WTC11 (cell line): ENCODE measurements at regions not wholly inside any gene's neighbourhood (a gene's known extent, or its start where the extent isn't known, plus 50 kb on each side); places are given as distances from the start of the nearest gene placed in this dataset.
A peak's percentile ranks its signal among the peaks of the same experiment; 100 is the strongest.

ENCODE experiments used
- ATAC-seq: fragments of 200-7000 bp; cut with Tn5 transposase; 2 replicates; pipeline ENCODE4 v1.10.0; 2021; ENCODE audit warnings: mild to moderate bottlenecking, moderate library complexity
- CTCF ChIA-PET: fragments of 300-600 bp; sonication (Branson Sonifier 250); formaldehyde crosslinking; loops from one replicate; lab custom pipeline; 2021; ENCODE audit warnings: antibody characterized with exemption; lab: Charles Lee
- POLR2A ChIA-PET: fragments of 350-600 bp; sonication (Branson Sonifier 250); formaldehyde crosslinking; loops from one replicate; lab custom pipeline; 2021; ENCODE audit warnings: antibody characterized with exemption; lab: Charles Lee
- DNase-seq: peaks from one replicate; pipeline ENCODE4 v3.0.0; 2021; ENCODE audit warnings: low spot score
- H3K27ac Mint-ChIP-seq: 2 replicates; pipeline ENCODE4 v1.8.0; 2021; ENCODE audit warnings: mixed read lengths
- H3K27me3 Mint-ChIP-seq: 2 replicates; pipeline ENCODE4 v1.8.0; 2021; ENCODE audit warnings: low read depth, mild to moderate bottlenecking, moderate library complexity, mixed read lengths
- H3K36me3 Mint-ChIP-seq: 2 replicates; pipeline ENCODE4 v1.8.0; 2021; ENCODE audit warnings: mixed read lengths
- H3K4me1 Mint-ChIP-seq: 2 replicates; pipeline ENCODE4 v1.8.0; 2022; ENCODE audit warnings: mixed read lengths
- H3K4me3 Mint-ChIP-seq: 2 replicates; pipeline ENCODE4 v1.8.0; 2021; ENCODE audit warnings: mild to moderate bottlenecking, moderate library complexity, mixed read lengths
- H3K9me3 Mint-ChIP-seq: 2 replicates; pipeline ENCODE4 v1.8.0; 2021; ENCODE audit warnings: mixed read lengths
- E2F1 ChIP-seq: sonication (generic); formaldehyde crosslinking; IDR thresholded peaks from 2 replicates; pipeline ENCODE4 v1.8.0; 2022; ENCODE audit warnings: mild to moderate bottlenecking, missing genetic modification reagents
- ELF4 ChIP-seq: sonication (generic); formaldehyde crosslinking; IDR thresholded peaks from 2 replicates; pipeline ENCODE4 v1.8.1; 2022; ENCODE audit warnings: low read depth, mild to moderate bottlenecking, moderate library complexity, missing genetic modification reagents
- ERG ChIP-seq: fragments of 250-450 bp; sonication (Bioruptor Pico); IDR thresholded peaks from 2 replicates; pipeline ENCODE4 v1.8.0; 2021; ENCODE audit warnings: mild to moderate bottlenecking
- IRF1 ChIP-seq: sonication (generic); formaldehyde crosslinking; IDR thresholded peaks from 2 replicates; pipeline ENCODE4 v1.8.0; 2023; ENCODE audit warnings: missing genetic modification reagents
- NFE2L1 ChIP-seq: sonication (generic); formaldehyde crosslinking; IDR thresholded peaks from 2 replicates; pipeline ENCODE4 v1.8.1; 2023; ENCODE audit warnings: missing genetic modification reagents
- RELA ChIP-seq: sonication (generic); formaldehyde crosslinking; IDR thresholded peaks from 2 replicates; pipeline ENCODE4 v1.8.1; 2022; ENCODE audit warnings: missing genetic modification reagents, mild to moderate bottlenecking, borderline replicate concordance
- SMAD4 ChIP-seq: sonication (generic); formaldehyde crosslinking; IDR thresholded peaks from 2 replicates; pipeline ENCODE4 v1.8.0; 2022; ENCODE audit warnings: mild to moderate bottlenecking, missing genetic modification reagents
- TEAD1 ChIP-seq: sonication (generic); formaldehyde crosslinking; IDR thresholded peaks from 2 replicates; pipeline ENCODE4 v1.8.0; 2022; ENCODE audit warnings: mild to moderate bottlenecking, missing genetic modification reagents
- ZBTB21 ChIP-seq: sonication (generic); formaldehyde crosslinking; IDR thresholded peaks from 2 replicates; pipeline ENCODE4 v1.8.1; 2023; ENCODE audit warnings: mild to moderate bottlenecking, missing genetic modification reagents, borderline replicate concordance
- ZNF219 ChIP-seq: sonication (generic); formaldehyde crosslinking; IDR thresholded peaks from 2 replicates; pipeline ENCODE4 v1.8.0; 2023; ENCODE audit warnings: missing genetic modification reagents, mild to moderate bottlenecking, borderline replicate concordance
- ZNF317 ChIP-seq: sonication (generic); formaldehyde crosslinking; IDR thresholded peaks from 2 replicates; pipeline ENCODE4 v1.8.1; 2023; ENCODE audit warnings: low read depth, mild to moderate bottlenecking, moderate library complexity, missing genetic modification reagents, borderline replicate concordance
- ZNF396 ChIP-seq: fragments of 250-450 bp; sonication (Bioruptor Pico); IDR thresholded peaks from 2 replicates; pipeline ENCODE4 v1.8.0; 2021; ENCODE audit warnings: mild to moderate bottlenecking, moderate library complexity, borderline replicate concordance
- ZNF416 ChIP-seq: fragments of 250-450 bp; sonication (Bioruptor Pico); IDR thresholded peaks from 2 replicates; pipeline ENCODE4 v1.9.0; 2021; ENCODE audit warnings: mild to moderate bottlenecking, inconsistent platforms
- ZNF512 ChIP-seq: sonication (generic); formaldehyde crosslinking; IDR thresholded peaks from 2 replicates; pipeline ENCODE4 v1.8.1; 2022; ENCODE audit warnings: missing genetic modification reagents, borderline replicate concordance
- TF ChIP-seq, protein P1 (sequence below): fragments of 250-450 bp; sonication (Bioruptor Pico); IDR thresholded peaks from 2 replicates; pipeline ENCODE4 v1.9.0; 2021; ENCODE audit warnings: mild to moderate bottlenecking
- TF ChIP-seq, protein P2 (sequence below): fragments of 200-600 bp; IDR thresholded peaks from 2 replicates; pipeline ENCODE4 v1.8.0; 2022; ENCODE audit warnings: antibody characterized with exemption
- TF ChIP-seq, protein P3 (sequence below): sonication (generic); formaldehyde crosslinking; IDR thresholded peaks from 2 replicates; pipeline ENCODE4 v1.8.0; 2022; ENCODE audit warnings: mild to moderate bottlenecking, missing genetic modification reagents
- TF ChIP-seq, protein P4 (sequence below): sonication (generic); formaldehyde crosslinking; IDR thresholded peaks from 2 replicates; pipeline ENCODE4 v1.8.1; 2023; ENCODE audit warnings: mild to moderate bottlenecking, missing genetic modification reagents, borderline replicate concordance

DNA sequence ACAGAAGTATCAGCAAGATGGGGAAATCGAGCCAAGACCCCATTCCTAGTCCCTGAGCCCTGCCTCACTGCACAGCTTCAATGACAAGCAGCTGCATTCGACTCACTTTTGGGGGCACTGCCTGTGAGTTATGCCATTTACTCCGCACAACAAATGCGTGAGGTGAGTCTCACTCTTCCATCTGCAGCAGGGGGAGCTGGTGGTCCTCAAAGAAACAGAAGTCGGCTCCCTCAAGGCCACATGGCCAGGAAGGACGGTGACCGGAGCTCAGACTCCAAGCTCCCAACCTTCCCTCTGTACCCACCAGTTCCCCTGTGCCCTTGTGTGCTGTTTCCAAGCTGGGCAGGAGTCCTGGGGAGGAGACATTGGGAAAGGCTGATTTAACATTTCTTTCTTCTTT, 127.7 kb upstream of the IQSEC1 start:
- no peaks in the 10 kb centered on the region for H3K36me3 Mint-ChIP-seq
- no peaks in the 10 kb centered on the region for H3K9me3 Mint-ChIP-seq
- H3K4me3 Mint-ChIP-seq = no peak overlapping the region
- no peaks in the 10 kb centered on the region for H3K27me3 Mint-ChIP-seq
- peak; percentile 64 for DNase-seq
- peaks cover 18% of the 10 kb centered on the region for H3K4me1 Mint-ChIP-seq
- TF ChIP-seq ERG (CRISPR knock-in tag) = no peak
- TF ChIP-seq, protein P1, sequence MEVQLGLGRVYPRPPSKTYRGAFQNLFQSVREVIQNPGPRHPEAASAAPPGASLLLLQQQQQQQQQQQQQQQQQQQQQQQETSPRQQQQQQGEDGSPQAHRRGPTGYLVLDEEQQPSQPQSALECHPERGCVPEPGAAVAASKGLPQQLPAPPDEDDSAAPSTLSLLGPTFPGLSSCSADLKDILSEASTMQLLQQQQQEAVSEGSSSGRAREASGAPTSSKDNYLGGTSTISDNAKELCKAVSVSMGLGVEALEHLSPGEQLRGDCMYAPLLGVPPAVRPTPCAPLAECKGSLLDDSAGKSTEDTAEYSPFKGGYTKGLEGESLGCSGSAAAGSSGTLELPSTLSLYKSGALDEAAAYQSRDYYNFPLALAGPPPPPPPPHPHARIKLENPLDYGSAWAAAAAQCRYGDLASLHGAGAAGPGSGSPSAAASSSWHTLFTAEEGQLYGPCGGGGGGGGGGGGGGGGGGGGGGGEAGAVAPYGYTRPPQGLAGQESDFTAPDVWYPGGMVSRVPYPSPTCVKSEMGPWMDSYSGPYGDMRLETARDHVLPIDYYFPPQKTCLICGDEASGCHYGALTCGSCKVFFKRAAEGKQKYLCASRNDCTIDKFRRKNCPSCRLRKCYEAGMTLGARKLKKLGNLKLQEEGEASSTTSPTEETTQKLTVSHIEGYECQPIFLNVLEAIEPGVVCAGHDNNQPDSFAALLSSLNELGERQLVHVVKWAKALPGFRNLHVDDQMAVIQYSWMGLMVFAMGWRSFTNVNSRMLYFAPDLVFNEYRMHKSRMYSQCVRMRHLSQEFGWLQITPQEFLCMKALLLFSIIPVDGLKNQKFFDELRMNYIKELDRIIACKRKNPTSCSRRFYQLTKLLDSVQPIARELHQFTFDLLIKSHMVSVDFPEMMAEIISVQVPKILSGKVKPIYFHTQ (CRISPR knock-in tag) = no peak
- TF ChIP-seq TEAD1 (CRISPR knock-in tag) = no peak
- TF ChIP-seq, protein P2, sequence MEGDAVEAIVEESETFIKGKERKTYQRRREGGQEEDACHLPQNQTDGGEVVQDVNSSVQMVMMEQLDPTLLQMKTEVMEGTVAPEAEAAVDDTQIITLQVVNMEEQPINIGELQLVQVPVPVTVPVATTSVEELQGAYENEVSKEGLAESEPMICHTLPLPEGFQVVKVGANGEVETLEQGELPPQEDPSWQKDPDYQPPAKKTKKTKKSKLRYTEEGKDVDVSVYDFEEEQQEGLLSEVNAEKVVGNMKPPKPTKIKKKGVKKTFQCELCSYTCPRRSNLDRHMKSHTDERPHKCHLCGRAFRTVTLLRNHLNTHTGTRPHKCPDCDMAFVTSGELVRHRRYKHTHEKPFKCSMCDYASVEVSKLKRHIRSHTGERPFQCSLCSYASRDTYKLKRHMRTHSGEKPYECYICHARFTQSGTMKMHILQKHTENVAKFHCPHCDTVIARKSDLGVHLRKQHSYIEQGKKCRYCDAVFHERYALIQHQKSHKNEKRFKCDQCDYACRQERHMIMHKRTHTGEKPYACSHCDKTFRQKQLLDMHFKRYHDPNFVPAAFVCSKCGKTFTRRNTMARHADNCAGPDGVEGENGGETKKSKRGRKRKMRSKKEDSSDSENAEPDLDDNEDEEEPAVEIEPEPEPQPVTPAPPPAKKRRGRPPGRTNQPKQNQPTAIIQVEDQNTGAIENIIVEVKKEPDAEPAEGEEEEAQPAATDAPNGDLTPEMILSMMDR = 0 out of 2 replicates have a peak, but pooled peaks have one; percentile 19
- TF ChIP-seq, protein P3, sequence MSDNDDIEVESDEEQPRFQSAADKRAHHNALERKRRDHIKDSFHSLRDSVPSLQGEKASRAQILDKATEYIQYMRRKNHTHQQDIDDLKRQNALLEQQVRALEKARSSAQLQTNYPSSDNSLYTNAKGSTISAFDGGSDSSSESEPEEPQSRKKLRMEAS (CRISPR knock-in tag) = peak; percentile 64
- TF ChIP-seq ZBTB21 (CRISPR knock-in tag) = no peak
- H3K27ac Mint-ChIP-seq = peak overlapping the region; percentile 36; the same call in 1 of the 2 replicates
- CTCF ChIA-PET = interaction anchor here (0.6 to 2.2 kb wide), 38 partner anchors 9 to 448 kb away, joined by 3 to 27 read pairs (median 5); partner anchors contain the start of genes HDAC11 and NUP210
- POLR2A ChIA-PET = interaction anchor here (1.0 kb wide), 1 partner anchor 251 kb away, joined by 3 read pairs; no protein-coding TSS in a partner anchor
- peak; percentile 80 for ATAC-seq

- no peak for DNase-seq
- H3K27me3 Mint-ChIP-seq = no peaks in the 10 kb centered on the region
- TF ChIP-seq IRF1 (no peak), ZNF317 (CRISPR knock-in tag) (no peak), ZNF219 (CRISPR knock-in tag) (no peak), ELF4 (no peak), ZNF416 (CRISPR knock-in tag) (no peak), ZNF512 (no peak), ZNF396 (CRISPR knock-in tag) (no peak), SMAD4 (CRISPR knock-in tag) (no peak), E2F1 (no peak), NFE2L1 (CRISPR knock-in tag) (no peak), RELA (CRISPR knock-in tag) (no peak), ERG (CRISPR knock-in tag) (no peak)
- TF ChIP-seq, protein P4, sequence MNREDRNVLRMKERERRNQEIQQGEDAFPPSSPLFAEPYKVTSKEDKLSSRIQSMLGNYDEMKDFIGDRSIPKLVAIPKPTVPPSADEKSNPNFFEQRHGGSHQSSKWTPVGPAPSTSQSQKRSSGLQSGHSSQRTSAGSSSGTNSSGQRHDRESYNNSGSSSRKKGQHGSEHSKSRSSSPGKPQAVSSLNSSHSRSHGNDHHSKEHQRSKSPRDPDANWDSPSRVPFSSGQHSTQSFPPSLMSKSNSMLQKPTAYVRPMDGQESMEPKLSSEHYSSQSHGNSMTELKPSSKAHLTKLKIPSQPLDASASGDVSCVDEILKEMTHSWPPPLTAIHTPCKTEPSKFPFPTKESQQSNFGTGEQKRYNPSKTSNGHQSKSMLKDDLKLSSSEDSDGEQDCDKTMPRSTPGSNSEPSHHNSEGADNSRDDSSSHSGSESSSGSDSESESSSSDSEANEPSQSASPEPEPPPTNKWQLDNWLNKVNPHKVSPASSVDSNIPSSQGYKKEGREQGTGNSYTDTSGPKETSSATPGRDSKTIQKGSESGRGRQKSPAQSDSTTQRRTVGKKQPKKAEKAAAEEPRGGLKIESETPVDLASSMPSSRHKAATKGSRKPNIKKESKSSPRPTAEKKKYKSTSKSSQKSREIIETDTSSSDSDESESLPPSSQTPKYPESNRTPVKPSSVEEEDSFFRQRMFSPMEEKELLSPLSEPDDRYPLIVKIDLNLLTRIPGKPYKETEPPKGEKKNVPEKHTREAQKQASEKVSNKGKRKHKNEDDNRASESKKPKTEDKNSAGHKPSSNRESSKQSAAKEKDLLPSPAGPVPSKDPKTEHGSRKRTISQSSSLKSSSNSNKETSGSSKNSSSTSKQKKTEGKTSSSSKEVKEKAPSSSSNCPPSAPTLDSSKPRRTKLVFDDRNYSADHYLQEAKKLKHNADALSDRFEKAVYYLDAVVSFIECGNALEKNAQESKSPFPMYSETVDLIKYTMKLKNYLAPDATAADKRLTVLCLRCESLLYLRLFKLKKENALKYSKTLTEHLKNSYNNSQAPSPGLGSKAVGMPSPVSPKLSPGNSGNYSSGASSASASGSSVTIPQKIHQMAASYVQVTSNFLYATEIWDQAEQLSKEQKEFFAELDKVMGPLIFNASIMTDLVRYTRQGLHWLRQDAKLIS (CRISPR knock-in tag) = no peak
These were observed 127.2 kb upstream of the IQSEC1 start for GRCh38 chr3:13200465-13200864.

More at GRCh38 chr3:13200465-13200864, 127.2 kb upstream of the IQSEC1 start:
- H3K27ac Mint-ChIP-seq = peak overlapping the region; percentile 73; the same call in 1 of the 2 replicates
- CTCF ChIA-PET = interaction anchor here (0.6 to 2.2 kb wide), 29 partner anchors 8 to 448 kb away, joined by 3 to 27 read pairs (median 5); partner anchors contain the start of gene NUP210
- H3K4me1 Mint-ChIP-seq = peaks cover 18% of the 10 kb centered on the region
- H3K36me3 Mint-ChIP-seq = no peaks in the 10 kb centered on the region
- POLR2A ChIA-PET = interaction anchor here (1.0 kb wide), 1 partner anchor 251 kb away, joined by 3 read pairs; no protein-coding TSS in a partner anchor
- peak; percentile 40 for ATAC-seq
- no peak overlapping the region for H3K4me3 Mint-ChIP-seq
- H3K9me3 Mint-ChIP-seq = no peaks in the 10 kb centered on the region
